Astrocyte (in vitro differentiated cells and primary cell): ENCODE measurements at regions not wholly inside any gene's neighbourhood (a gene's known extent, or its start where the extent isn't known, plus 50 kb on each side); places are given as distances from the start of the nearest gene placed in this dataset.

Source experiments
- DNase-seq: peaks from one replicate; pipeline ENCODE4 v3.0.0-alpha.2; 2010; ENCODE audit warnings: low read depth
- FAIRE-seq: peaks from 2 replicates; lab custom pipeline; 2011; peaks lifted over from hg19 to GRCh38; lab: Jason Lieb, UNC
- H2AFZ ChIP-seq: 2 replicates; pipeline ENCODE4 v1.6.0; 2012; ENCODE audit warnings: low read depth, low read length, inconsistent platforms
- H3K27ac ChIP-seq: 2 replicates; pipeline ENCODE4 v1.5.1; 2011; ENCODE audit warnings: low read depth, low read length, inconsistent platforms
- H3K27me3 ChIP-seq: 2 replicates; pipeline ENCODE4 v1.6.0; 2011; ENCODE audit warnings: low read length, inconsistent platforms; ENCODE audit not compliant: insufficient read depth
- H3K36me3 ChIP-seq: 2 replicates; pipeline ENCODE4 v1.5.1; 2011; ENCODE audit warnings: low read length, inconsistent platforms; ENCODE audit not compliant: insufficient read depth
- H3K4me1 ChIP-seq: 2 replicates; pipeline ENCODE4 v1.5.1; 2011; ENCODE audit warnings: low read length, inconsistent platforms; ENCODE audit not compliant: insufficient read depth
- H3K4me2 ChIP-seq: 2 replicates; pipeline ENCODE4 v1.6.0; 2012; ENCODE audit warnings: low read length, inconsistent platforms
- H3K4me3 ChIP-seq: 2 replicates; pipeline ENCODE4 v1.5.1; 2011; ENCODE audit warnings: low read depth, mild to moderate bottlenecking, low read length, inconsistent platforms; ENCODE audit not compliant: insufficient read depth
- H3K79me2 ChIP-seq: 2 replicates; pipeline ENCODE4 v1.6.0; 2012; ENCODE audit warnings: mild to moderate bottlenecking, low read length, inconsistent platforms; ENCODE audit not compliant: insufficient read depth
- H3K9ac ChIP-seq: 2 replicates; pipeline ENCODE4 v1.6.0; 2012; ENCODE audit warnings: mild to moderate bottlenecking, low read length, inconsistent platforms
- H3K9me3 ChIP-seq: 2 replicates; pipeline ENCODE4 v1.5.1; 2012; ENCODE audit warnings: low read depth, mild to moderate bottlenecking, low read length, inconsistent platforms; ENCODE audit not compliant: insufficient read depth
- H4K20me1 ChIP-seq: 2 replicates; pipeline ENCODE4 v1.6.0; 2012; ENCODE audit warnings: low read length, inconsistent platforms; ENCODE audit not compliant: insufficient read depth
- H3K27ac Mint-ChIP-seq: one replicate; pipeline ENCODE4 v1.8.0; 2021; ENCODE audit warnings: mild to moderate bottlenecking, mixed read lengths; ENCODE audit not compliant: unreplicated experiment
- H3K27me3 Mint-ChIP-seq: one replicate; pipeline ENCODE4 v1.8.0; 2021; ENCODE audit warnings: low read depth, mixed read lengths; ENCODE audit not compliant: unreplicated experiment
- H3K36me3 Mint-ChIP-seq: one replicate; pipeline ENCODE4 v1.8.0; 2021; ENCODE audit warnings: low read depth, mixed read lengths; ENCODE audit not compliant: unreplicated experiment
- H3K4me1 Mint-ChIP-seq: one replicate; pipeline ENCODE4 v1.8.0; 2021; ENCODE audit warnings: low read depth, mixed read lengths; ENCODE audit not compliant: unreplicated experiment
- H3K4me3 Mint-ChIP-seq: one replicate; pipeline ENCODE4 v1.8.0; 2021; ENCODE audit warnings: mild to moderate bottlenecking, moderate library complexity, mixed read lengths; ENCODE audit not compliant: unreplicated experiment
- H3K9me3 Mint-ChIP-seq: one replicate; pipeline ENCODE4 v1.8.0; 2021; ENCODE audit warnings: mild to moderate bottlenecking, mixed read lengths; ENCODE audit not compliant: unreplicated experiment
- EZH2 ChIP-seq: IDR thresholded peaks from 2 replicates; pipeline ENCODE4 v1.6.1; 2012; ENCODE audit warnings: mild to moderate bottlenecking, low read length, inconsistent platforms; ENCODE audit not compliant: insufficient read depth
- TF ChIP-seq, protein P1 (sequence below): IDR thresholded peaks from 2 replicates; pipeline ENCODE4 v1.5.1; 2011; ENCODE audit warnings: low read depth, mild to moderate bottlenecking, inconsistent platforms, low read length, moderate library complexity; ENCODE audit not compliant: insufficient read depth

DNA sequence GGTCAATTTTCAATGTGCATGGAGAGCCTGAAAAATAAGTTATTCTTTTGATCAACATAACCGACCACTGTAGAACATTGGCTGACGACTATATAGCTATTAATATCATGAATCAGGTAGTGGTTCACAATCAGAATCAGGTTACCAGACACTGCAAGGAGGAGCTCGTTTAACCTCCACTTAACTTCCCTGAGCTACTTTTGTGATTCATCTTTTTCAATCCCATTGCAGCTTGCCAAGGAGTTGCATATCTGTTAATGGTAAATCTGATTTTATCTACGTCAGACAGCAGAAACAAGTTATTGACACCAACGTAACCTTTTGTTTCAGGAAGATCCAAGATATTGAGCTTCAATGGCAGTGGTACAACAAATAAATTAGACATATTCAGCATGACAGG lies 2263.8 kb upstream of the ACO1 start:
- FAIRE-seq: no peak
- no peaks in the 10 kb centered on the region for H4K20me1 ChIP-seq

DNA sequence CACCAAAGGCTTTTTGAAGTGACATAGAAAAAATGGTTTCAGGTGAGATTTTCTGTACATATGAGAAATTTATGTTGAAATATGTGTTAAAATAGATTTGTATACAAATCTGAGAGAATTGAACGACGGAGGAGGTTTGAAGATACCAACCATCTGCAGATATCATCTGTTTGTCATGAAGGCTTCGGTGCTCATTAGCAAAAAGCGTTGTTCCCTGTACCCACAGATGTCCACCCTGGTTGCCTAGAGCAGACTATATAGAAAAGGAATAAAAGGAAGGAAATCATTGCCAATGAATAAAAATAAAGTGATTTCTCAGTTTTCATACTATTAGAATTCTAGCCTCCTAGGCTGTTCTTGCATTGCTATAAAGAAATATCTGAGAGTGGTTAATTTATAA lies 2262.8 kb upstream of the ACO1 start:
- Histone ChIP-seq H4K20me1 (no peaks in the 10 kb centered on the region), H3K4me3 (no peak overlapping the region), H3K9me3 (no peaks in the 10 kb centered on the region), H3K36me3 (no peaks in the 10 kb centered on the region), H3K27me3 (no peaks in the 10 kb centered on the region), H3K4me1 (no peaks in the 10 kb centered on the region), H3K4me2 (no peak overlapping the region), H3K79me2 (no peaks in the 10 kb centered on the region), H2AFZ (no peak overlapping the region), H3K9ac (no peak overlapping the region), H3K27ac (no peak overlapping the region)
- FAIRE-seq: no peak
- H3K27ac Mint-ChIP-seq: no peak overlapping the region
- DNase-seq: no peak
- no peaks in the 10 kb centered on the region for H3K9me3 Mint-ChIP-seq
- no peaks in the 10 kb centered on the region for H3K36me3 Mint-ChIP-seq
- TF ChIP-seq, protein P1, sequence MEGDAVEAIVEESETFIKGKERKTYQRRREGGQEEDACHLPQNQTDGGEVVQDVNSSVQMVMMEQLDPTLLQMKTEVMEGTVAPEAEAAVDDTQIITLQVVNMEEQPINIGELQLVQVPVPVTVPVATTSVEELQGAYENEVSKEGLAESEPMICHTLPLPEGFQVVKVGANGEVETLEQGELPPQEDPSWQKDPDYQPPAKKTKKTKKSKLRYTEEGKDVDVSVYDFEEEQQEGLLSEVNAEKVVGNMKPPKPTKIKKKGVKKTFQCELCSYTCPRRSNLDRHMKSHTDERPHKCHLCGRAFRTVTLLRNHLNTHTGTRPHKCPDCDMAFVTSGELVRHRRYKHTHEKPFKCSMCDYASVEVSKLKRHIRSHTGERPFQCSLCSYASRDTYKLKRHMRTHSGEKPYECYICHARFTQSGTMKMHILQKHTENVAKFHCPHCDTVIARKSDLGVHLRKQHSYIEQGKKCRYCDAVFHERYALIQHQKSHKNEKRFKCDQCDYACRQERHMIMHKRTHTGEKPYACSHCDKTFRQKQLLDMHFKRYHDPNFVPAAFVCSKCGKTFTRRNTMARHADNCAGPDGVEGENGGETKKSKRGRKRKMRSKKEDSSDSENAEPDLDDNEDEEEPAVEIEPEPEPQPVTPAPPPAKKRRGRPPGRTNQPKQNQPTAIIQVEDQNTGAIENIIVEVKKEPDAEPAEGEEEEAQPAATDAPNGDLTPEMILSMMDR: no peak
- TF ChIP-seq EZH2: no peak
- no peak overlapping the region for H3K4me3 Mint-ChIP-seq
- no peaks in the 10 kb centered on the region for H3K4me1 Mint-ChIP-seq
- no peaks in the 10 kb centered on the region for H3K27me3 Mint-ChIP-seq

More for the DNA sequence above, 2263.8 kb upstream of the ACO1 start:
- Mint-ChIP-seq H3K4me3 (no peak overlapping the region), H3K27me3 (no peaks in the 10 kb centered on the region), H3K9me3 (no peaks in the 10 kb centered on the region), H3K27ac (no peak overlapping the region), H3K36me3 (no peaks in the 10 kb centered on the region), H3K4me1 (no peaks in the 10 kb centered on the region)
- Histone ChIP-seq H3K36me3 (no peaks in the 10 kb centered on the region), H3K4me1 (no peaks in the 10 kb centered on the region), H3K4me3 (no peak overlapping the region), H3K9me3 (no peaks in the 10 kb centered on the region), H3K9ac (no peak overlapping the region), H3K27me3 (no peaks in the 10 kb centered on the region), H3K79me2 (no peaks in the 10 kb centered on the region), H3K27ac (no peak overlapping the region), H2AFZ (no peak overlapping the region), H3K4me2 (no peak overlapping the region)
- no peak for DNase-seq
- TF ChIP-seq, protein P1: no peak
- no peak for TF ChIP-seq EZH2

DNA sequence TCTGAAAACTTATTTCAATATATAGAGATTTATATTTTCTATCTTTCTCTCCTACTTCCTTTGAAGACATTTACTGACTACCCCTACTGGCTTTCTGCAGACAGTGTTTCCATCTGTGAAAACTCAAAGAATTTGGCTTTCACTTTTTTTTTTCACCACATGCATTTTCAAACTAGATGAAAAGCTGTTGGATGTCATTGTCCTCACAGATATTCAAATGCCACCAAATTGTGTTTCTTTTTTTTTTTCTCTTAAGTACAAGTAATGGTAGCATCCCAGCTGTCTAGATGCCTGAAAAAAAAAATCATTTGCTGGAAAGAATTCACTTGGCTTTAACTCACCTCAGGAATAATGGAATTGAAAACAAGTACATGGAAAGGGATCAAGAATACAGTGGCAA lies 2258.6 kb upstream of the ACO1 start:
- no peak overlapping the region for H3K4me3 ChIP-seq
- H3K36me3 Mint-ChIP-seq: no peaks in the 10 kb centered on the region
- H3K79me2 ChIP-seq: no peaks in the 10 kb centered on the region
- no peak overlapping the region for H3K27ac Mint-ChIP-seq
- H3K9ac ChIP-seq: no peak overlapping the region
- H2AFZ ChIP-seq: no peak overlapping the region
- no peaks in the 10 kb centered on the region for H3K4me1 ChIP-seq
- no peaks in the 10 kb centered on the region for H3K27me3 ChIP-seq
- no peaks in the 10 kb centered on the region for H3K9me3 Mint-ChIP-seq
- H3K4me2 ChIP-seq: no peak overlapping the region
- no peak for TF ChIP-seq EZH2
- TF ChIP-seq, protein P1: no peak
- H3K4me1 Mint-ChIP-seq: no peaks in the 10 kb centered on the region
- H3K27me3 Mint-ChIP-seq: no peaks in the 10 kb centered on the region
- no peak for DNase-seq
- no peak for FAIRE-seq
- no peak overlapping the region for H3K27ac ChIP-seq
- no peaks in the 10 kb centered on the region for H4K20me1 ChIP-seq
- no peak overlapping the region for H3K4me3 Mint-ChIP-seq
- no peaks in the 10 kb centered on the region for H3K36me3 ChIP-seq
- no peaks in the 10 kb centered on the region for H3K9me3 ChIP-seq
